ENCODE measurements at regions not wholly inside any gene's neighbourhood (a gene's known extent, or its start where the extent isn't known, plus 50 kb on each side); places are given as distances from the start of the nearest gene placed in this dataset.
"Not testable (repeated sequence)": the region's sequence is repeated elsewhere in the genome, so short reads cannot be mapped to it uniquely, and the experiment has no call there.

DNA sequence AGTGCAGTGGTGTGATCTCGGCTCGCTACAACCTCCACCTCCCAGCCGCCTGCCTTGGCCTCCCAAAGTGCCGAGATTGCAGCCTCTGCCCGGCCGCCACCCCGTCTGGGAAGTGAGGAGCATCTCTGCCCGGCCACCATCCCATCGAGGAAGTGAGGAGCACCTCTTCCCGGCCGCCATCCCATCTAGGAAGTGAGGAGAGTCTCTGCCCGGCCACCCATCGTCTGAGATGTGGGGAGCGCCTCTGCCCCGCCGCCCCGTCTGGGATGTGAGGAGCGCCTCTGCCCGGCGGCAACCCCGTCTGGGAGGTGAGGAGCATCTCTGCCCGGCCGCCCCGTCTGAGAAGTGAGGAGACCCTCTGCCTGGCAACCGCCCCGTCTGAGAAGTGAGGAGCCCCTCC is 88.5 kb upstream of the DCAF12L1 start:
- not testable (repeated sequence) for H3K27me3 ChIP-seq (ENCODE audit: control insufficient read depth in 3 of 3, insufficient read depth in 3 of 3, low read length in 3 of 3); H3K9me3 ChIP-seq (ENCODE audit: control insufficient read depth in 2 of 2, insufficient read depth in 1 of 2, low read depth in 1 of 2, low read length in 1 of 2); FAIRE-seq; H3K4me3 ChIP-seq (ENCODE audit: low read depth in 1 of 3, low read length in 3 of 3); DNase-seq; H3K27ac ChIP-seq (ENCODE audit: low read depth in 1 of 3, low read length in 2 of 3); H3K4me1 ChIP-seq (ENCODE audit: control insufficient read depth in 3 of 3, insufficient read depth in 2 of 3, low read depth in 1 of 3, low read length in 2 of 3); H3K36me3 ChIP-seq (ENCODE audit: control insufficient read depth in 3 of 3, insufficient read depth in 2 of 3, low read depth in 1 of 3, low read length in 3 of 3)
- 83 to 96% (median 89%) methylated on average over 6 to 21 of the region's 26 CpGs for WGBS, 3 donors

DNA sequence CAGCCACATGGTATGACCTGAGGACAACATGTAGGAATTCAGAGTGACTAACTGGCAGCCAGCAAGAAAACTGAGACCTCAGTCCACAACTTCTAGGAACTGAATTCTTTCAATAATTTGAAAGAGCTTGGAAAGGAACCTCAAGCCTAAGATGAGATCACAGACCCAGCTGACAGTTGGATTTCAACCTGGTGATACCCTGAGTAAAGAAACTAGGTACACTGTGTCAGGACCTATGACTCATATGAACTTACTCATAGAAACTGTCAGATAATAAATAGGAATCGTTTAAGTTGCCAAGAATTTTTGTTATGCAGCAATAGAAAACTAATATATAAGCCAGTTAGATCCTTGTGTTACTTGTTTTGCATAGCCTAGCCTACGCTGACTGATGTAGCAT is 102.4 kb upstream of the DCAF12L1 start:
- Histone ChIP-seq H3K27me3 (ENCODE audit: control insufficient read depth in 3 of 3, insufficient read depth in 3 of 3, low read length in 3 of 3) (no peaks in the 10 kb centered on the region), H3K27ac (ENCODE audit: low read depth in 1 of 3, low read length in 2 of 3) (no peak overlapping the region), H3K4me3 (ENCODE audit: low read depth in 1 of 3, low read length in 3 of 3) (no peak overlapping the region), H3K9me3 (ENCODE audit: control insufficient read depth in 2 of 2, insufficient read depth in 1 of 2, low read depth in 1 of 2, low read length in 1 of 2) (no peaks in the 10 kb centered on the region), H3K4me1 (ENCODE audit: control insufficient read depth in 3 of 3, insufficient read depth in 2 of 3, low read depth in 1 of 3, low read length in 2 of 3) (no peaks in the 10 kb centered on the region), H3K36me3 (ENCODE audit: control insufficient read depth in 3 of 3, insufficient read depth in 2 of 3, low read depth in 1 of 3, low read length in 3 of 3) (no peaks in the 10 kb centered on the region)
- FAIRE-seq (no peak), DNase-seq (no peak)
- 49 to 66% (median 49%) methylated on average over 2 of the region's 2 CpGs for WGBS, 3 donors

GRCh38 chrX:126658447-126658846 is 105.8 kb upstream of the DCAF12L1 start:
- H3K27me3 ChIP-seq (ENCODE audit: control insufficient read depth in 3 of 3, insufficient read depth in 3 of 3, low read length in 3 of 3), result no peaks in the 10 kb centered on the region
- DNase-seq (no peak), FAIRE-seq (no peak)
- H3K27ac ChIP-seq (ENCODE audit: low read depth in 1 of 3, low read length in 2 of 3), result no peak overlapping the region
- H3K4me1 ChIP-seq (ENCODE audit: control insufficient read depth in 3 of 3, insufficient read depth in 2 of 3, low read depth in 1 of 3, low read length in 2 of 3), result no peaks in the 10 kb centered on the region
- 49 to 68% (median 62%) methylated on average over 3 of the region's 3 CpGs for WGBS, 3 donors
- H3K4me3 ChIP-seq (ENCODE audit: low read depth in 1 of 3, low read length in 3 of 3), result no peak overlapping the region
- no peaks in the 10 kb centered on the region for H3K36me3 ChIP-seq (ENCODE audit: control insufficient read depth in 3 of 3, insufficient read depth in 2 of 3, low read depth in 1 of 3, low read length in 3 of 3)
- no peaks in the 10 kb centered on the region for H3K9me3 ChIP-seq (ENCODE audit: control insufficient read depth in 2 of 2, insufficient read depth in 1 of 2, low read depth in 1 of 2, low read length in 1 of 2)

DNA sequence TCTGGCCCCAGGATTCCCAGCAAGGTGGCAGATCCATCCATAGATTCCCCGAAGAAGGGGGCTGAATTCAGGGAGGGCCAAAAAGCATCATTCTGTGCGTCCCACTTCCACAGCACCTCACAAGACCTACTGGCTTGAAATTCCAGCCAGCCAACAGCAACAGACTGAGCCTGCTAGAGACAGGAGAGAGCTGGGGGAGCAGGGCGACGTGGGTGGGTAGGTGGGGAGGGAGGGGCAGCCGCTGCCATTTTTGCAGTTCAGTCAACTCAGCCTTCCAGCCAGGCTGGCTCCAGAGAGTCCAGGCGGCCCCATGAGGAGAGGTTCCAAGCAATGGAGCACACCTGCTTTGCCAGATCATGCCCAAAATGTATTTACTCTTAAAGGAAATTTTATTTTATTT is 117.6 kb upstream of the DCAF12L1 start:
- Histone ChIP-seq H3K9me3 (ENCODE audit: control insufficient read depth in 2 of 2, insufficient read depth in 1 of 2, low read depth in 1 of 2, low read length in 1 of 2) (peaks cover 0 to 4% of the 10 kb centered on the region in 2 donors), H3K4me3 (ENCODE audit: low read depth in 1 of 3, low read length in 3 of 3) (no peak overlapping the region), H3K27ac (ENCODE audit: low read depth in 1 of 3, low read length in 2 of 3) (no peak overlapping the region), H3K27me3 (ENCODE audit: control insufficient read depth in 3 of 3, insufficient read depth in 3 of 3, low read length in 3 of 3) (no peaks in the 10 kb centered on the region), H3K4me1 (ENCODE audit: control insufficient read depth in 3 of 3, insufficient read depth in 2 of 3, low read depth in 1 of 3, low read length in 2 of 3) (no peaks in the 10 kb centered on the region), H3K36me3 (ENCODE audit: control insufficient read depth in 3 of 3, insufficient read depth in 2 of 3, low read depth in 1 of 3, low read length in 3 of 3) (no peaks in the 10 kb centered on the region)
- no peak for DNase-seq
- FAIRE-seq, result no peak
- 69 to 94% (median 71%) methylated on average over 5 to 6 of the region's 6 CpGs for WGBS, 3 donors

- DNase-seq; H3K27ac ChIP-seq (ENCODE audit: low read depth in 1 of 3, low read length in 2 of 3); H3K4me1 ChIP-seq (ENCODE audit: control insufficient read depth in 3 of 3, insufficient read depth in 2 of 3, low read depth in 1 of 3, low read length in 2 of 3); H3K36me3 ChIP-seq (ENCODE audit: control insufficient read depth in 3 of 3, insufficient read depth in 2 of 3, low read depth in 1 of 3, low read length in 3 of 3); FAIRE-seq; H3K9me3 ChIP-seq (ENCODE audit: control insufficient read depth in 2 of 2, insufficient read depth in 1 of 2, low read depth in 1 of 2, low read length in 1 of 2); H3K4me3 ChIP-seq (ENCODE audit: low read depth in 1 of 3, low read length in 3 of 3); H3K27me3 ChIP-seq (ENCODE audit: control insufficient read depth in 3 of 3, insufficient read depth in 3 of 3, low read length in 3 of 3): not testable (repeated sequence)
- WGBS, 3 donors, result 92 to 95% (median 94%) methylated on average over 13 to 22 of the region's 22 CpGs
These were observed 120.8 kb upstream of the DCAF12L1 start for GRCh38 chrX:126673366-126673765.

DNA sequence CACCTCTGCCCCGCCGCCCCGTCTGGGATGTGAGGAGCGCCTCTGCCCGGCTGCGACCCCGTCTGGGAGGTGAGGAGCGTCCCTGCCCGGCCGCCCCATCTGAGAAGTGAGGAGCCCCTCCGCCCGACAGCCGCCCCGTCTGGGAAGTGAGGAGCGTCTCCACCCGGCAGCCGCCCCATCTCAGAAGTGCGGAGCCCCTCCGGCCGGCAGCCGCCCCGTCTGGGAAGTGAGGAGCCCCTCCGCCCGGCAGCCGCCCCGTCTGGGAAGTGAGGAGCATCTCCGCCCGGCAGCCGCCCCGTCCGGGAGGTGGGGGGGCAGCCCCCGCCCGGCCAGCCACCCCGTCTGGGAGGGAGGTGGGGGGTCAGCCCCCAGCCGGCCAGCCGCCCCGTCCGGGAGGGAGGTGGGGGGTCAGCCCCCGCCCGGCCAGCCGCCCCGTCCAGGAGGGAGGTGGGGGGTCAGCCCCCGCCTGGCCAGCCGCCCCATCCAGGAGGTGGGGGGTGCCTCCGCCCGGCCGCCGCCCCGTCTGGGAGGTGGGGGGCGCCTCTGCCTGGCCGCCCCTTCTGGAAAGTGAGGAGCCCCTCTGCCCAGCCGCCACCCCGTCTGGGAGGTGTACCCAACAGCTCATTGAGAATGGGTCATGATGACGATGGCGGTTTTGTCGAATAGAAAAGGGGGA is 121.3 kb upstream of the DCAF12L1 start:
- DNase-seq; H3K4me3 ChIP-seq (ENCODE audit: low read depth in 1 of 3, low read length in 3 of 3); H3K4me1 ChIP-seq (ENCODE audit: control insufficient read depth in 3 of 3, insufficient read depth in 2 of 3, low read depth in 1 of 3, low read length in 2 of 3); H3K36me3 ChIP-seq (ENCODE audit: control insufficient read depth in 3 of 3, insufficient read depth in 2 of 3, low read depth in 1 of 3, low read length in 3 of 3); FAIRE-seq; H3K27me3 ChIP-seq (ENCODE audit: control insufficient read depth in 3 of 3, insufficient read depth in 3 of 3, low read length in 3 of 3); H3K9me3 ChIP-seq (ENCODE audit: control insufficient read depth in 2 of 2, insufficient read depth in 1 of 2, low read depth in 1 of 2, low read length in 1 of 2); H3K27ac ChIP-seq (ENCODE audit: low read depth in 1 of 3, low read length in 2 of 3): not testable (repeated sequence)
- 91 to 95% (median 92%) methylated on average over 17 to 55 of the region's 56 CpGs for WGBS, 3 donors

DNA sequence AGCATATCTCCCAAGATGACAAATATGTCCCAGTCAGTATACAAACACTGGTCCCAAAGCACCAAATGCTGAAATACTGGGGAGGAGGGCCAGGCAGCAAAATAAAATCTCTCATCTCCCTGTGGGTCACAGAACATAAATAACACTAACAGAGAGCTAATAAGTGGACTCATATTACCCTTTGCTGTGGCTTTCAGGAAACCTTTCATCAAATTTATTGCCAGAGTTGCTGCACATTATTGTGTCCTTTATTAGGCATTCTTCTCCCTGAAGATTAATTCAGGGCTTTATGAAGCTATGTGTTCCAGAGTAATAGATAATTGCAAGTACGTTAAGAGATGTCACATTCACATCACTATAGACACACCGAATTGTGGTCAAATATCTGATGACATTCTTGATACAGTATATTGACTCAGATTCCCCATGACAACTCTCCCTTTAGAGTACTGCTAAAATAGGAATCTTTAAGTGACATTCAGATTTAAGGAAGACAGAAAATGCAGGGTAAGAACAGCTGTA is 124.1 kb upstream of the PRR32 start:
- whole genome bisulfite sequencing, 3 donors, result 78 to 81% (median 81%) methylated on average over 2 of the region's 2 CpGs
- FAIRE-seq, result no peak

DNA sequence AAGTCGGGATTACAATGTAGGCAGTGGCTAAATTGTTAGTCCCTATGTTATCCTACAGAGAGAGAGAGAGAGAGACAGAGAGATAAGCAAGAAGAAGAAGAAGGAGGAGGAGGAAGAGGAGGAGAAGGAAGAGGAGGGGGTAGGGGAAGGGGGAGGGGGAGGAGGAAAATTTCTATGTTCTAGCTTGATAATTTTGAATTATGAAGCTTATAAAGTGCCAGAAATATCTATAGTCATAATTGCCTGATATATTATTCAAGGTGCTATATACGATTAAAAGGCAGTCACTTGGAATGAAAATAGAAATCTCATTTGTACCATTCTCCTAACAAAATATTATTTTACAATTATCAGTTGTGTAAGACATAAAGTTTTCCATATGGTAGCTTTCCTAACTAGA is 122.4 kb upstream of the PRR32 start:
- no peak for DNase-seq
- Histone ChIP-seq H3K27ac (ENCODE audit: low read depth in 1 of 3, low read length in 2 of 3) (no peak overlapping the region), H3K9me3 (ENCODE audit: control insufficient read depth in 2 of 2, insufficient read depth in 1 of 2, low read depth in 1 of 2, low read length in 1 of 2) (peaks cover 0 to 1% of the 10 kb centered on the region in 2 donors), H3K4me3 (ENCODE audit: low read depth in 1 of 3, low read length in 3 of 3) (no peak overlapping the region), H3K4me1 (ENCODE audit: control insufficient read depth in 3 of 3, insufficient read depth in 2 of 3, low read depth in 1 of 3, low read length in 2 of 3) (no peaks in the 10 kb centered on the region), H3K36me3 (ENCODE audit: control insufficient read depth in 3 of 3, insufficient read depth in 2 of 3, low read depth in 1 of 3, low read length in 3 of 3) (no peaks in the 10 kb centered on the region), H3K27me3 (ENCODE audit: control insufficient read depth in 3 of 3, insufficient read depth in 3 of 3, low read length in 3 of 3) (no peaks in the 10 kb centered on the region)
- WGBS, 3 donors, result 53 to 65% (median 54%) methylated on average over 2 of the region's 2 CpGs
- no peak for FAIRE-seq

More for the DNA sequence above, 124.1 kb upstream of the PRR32 start:
- DNase-seq, result no peak
- H3K4me3 ChIP-seq (ENCODE audit: low read depth in 1 of 3, low read length in 3 of 3), result no peak overlapping the region
- H3K27me3 ChIP-seq (ENCODE audit: control insufficient read depth in 3 of 3, insufficient read depth in 3 of 3, low read length in 3 of 3), result no peaks in the 10 kb centered on the region
- no peaks in the 10 kb centered on the region for H3K4me1 ChIP-seq (ENCODE audit: control insufficient read depth in 3 of 3, insufficient read depth in 2 of 3, low read depth in 1 of 3, low read length in 2 of 3)
- no peaks in the 10 kb centered on the region for H3K36me3 ChIP-seq (ENCODE audit: control insufficient read depth in 3 of 3, insufficient read depth in 2 of 3, low read depth in 1 of 3, low read length in 3 of 3)
- H3K27ac ChIP-seq (ENCODE audit: low read depth in 1 of 3, low read length in 2 of 3), result no peak overlapping the region
- H3K9me3 ChIP-seq (ENCODE audit: control insufficient read depth in 2 of 2, insufficient read depth in 1 of 2, low read depth in 1 of 2, low read length in 1 of 2), result no peaks in the 10 kb centered on the region

DNA sequence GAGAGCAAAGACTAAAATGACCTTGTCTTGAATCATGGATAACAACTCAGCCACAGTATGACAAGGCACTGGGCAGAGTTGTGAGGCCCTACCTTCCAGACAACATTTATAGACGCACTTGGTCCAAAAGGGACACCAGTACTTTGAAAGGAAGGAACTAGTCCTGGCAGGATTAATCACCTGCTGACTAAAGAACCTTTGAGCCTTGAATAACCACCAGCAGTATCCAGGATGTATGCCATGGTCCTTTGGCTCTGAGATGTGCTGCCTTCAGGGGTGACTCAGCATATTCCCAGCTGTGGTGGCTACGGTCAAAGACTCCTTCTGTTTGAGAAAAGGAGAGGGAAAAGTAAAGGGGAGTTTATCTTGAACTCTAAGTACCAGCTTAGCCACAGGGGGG is 118.1 kb upstream of the PRR32 start:
- Histone ChIP-seq H3K9me3 (ENCODE audit: control insufficient read depth in 2 of 2, insufficient read depth in 1 of 2, low read depth in 1 of 2, low read length in 1 of 2) (peaks cover 0 to 1% of the 10 kb centered on the region in 2 donors), H3K4me1 (ENCODE audit: control insufficient read depth in 3 of 3, insufficient read depth in 2 of 3, low read depth in 1 of 3, low read length in 2 of 3) (no peaks in the 10 kb centered on the region), H3K4me3 (ENCODE audit: low read depth in 1 of 3, low read length in 3 of 3) (no peak overlapping the region), H3K27me3 (ENCODE audit: control insufficient read depth in 3 of 3, insufficient read depth in 3 of 3, low read length in 3 of 3) (no peaks in the 10 kb centered on the region), H3K27ac (ENCODE audit: low read depth in 1 of 3, low read length in 2 of 3) (no peak overlapping the region), H3K36me3 (ENCODE audit: control insufficient read depth in 3 of 3, insufficient read depth in 2 of 3, low read depth in 1 of 3, low read length in 3 of 3) (no peaks in the 10 kb centered on the region)
- DNase-seq (no peak), FAIRE-seq (no peak)
- WGBS, 3 donors, result 39 to 51% (median 42%) methylated on average over 2 of the region's 2 CpGs

All from small intestine (tissue), 7 donors.